ENCODE measurements at regions not wholly inside any gene's neighbourhood (a gene's known extent, or its start where the extent isn't known, plus 50 kb on each side); places are given as distances from the start of the nearest gene placed in this dataset.

DNA sequence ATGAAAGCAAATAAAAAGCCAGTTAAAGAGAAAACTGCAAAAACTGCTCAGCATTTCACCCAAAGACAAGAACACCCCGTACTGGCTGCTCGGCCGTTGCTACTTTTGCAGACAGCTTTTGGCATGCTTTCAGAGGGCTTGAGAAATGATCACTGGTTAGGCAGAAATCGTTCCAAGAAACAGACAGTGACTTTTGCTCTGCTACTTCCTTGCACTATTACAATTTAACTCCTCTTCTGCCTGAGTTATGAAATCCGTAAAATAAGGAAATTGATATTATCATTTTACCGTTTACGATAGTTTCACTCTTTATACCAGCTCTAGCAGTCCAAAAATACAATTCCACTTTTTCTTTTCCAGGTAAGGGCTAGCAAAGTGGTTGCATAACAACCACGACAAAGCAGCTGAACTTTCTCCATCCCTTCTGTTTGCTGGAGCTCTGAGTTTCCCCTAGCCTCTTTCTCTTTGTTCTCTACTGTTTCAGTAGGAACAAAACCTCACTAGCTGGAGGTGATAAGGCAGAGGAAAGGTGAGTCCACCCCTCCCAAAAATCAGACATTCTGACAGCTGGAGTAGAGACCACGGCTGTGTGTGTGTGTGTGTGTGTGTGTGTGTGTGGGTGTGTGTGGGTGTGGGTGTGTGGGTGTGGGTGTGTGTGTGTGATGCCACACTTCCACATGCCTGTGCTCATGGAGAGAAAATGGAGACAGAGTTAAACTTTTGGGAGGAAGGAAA lies 191.8 kb upstream of the RREB1 start:
- no peak for DNase-seq (ENCODE audit: low spot score)
- TF ChIP-seq, protein P1, sequence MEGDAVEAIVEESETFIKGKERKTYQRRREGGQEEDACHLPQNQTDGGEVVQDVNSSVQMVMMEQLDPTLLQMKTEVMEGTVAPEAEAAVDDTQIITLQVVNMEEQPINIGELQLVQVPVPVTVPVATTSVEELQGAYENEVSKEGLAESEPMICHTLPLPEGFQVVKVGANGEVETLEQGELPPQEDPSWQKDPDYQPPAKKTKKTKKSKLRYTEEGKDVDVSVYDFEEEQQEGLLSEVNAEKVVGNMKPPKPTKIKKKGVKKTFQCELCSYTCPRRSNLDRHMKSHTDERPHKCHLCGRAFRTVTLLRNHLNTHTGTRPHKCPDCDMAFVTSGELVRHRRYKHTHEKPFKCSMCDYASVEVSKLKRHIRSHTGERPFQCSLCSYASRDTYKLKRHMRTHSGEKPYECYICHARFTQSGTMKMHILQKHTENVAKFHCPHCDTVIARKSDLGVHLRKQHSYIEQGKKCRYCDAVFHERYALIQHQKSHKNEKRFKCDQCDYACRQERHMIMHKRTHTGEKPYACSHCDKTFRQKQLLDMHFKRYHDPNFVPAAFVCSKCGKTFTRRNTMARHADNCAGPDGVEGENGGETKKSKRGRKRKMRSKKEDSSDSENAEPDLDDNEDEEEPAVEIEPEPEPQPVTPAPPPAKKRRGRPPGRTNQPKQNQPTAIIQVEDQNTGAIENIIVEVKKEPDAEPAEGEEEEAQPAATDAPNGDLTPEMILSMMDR (IDR thresholded peaks at IDR 0.05; ENCODE audit: extremely low read depth, missing control alignments), result no peak

DNA sequence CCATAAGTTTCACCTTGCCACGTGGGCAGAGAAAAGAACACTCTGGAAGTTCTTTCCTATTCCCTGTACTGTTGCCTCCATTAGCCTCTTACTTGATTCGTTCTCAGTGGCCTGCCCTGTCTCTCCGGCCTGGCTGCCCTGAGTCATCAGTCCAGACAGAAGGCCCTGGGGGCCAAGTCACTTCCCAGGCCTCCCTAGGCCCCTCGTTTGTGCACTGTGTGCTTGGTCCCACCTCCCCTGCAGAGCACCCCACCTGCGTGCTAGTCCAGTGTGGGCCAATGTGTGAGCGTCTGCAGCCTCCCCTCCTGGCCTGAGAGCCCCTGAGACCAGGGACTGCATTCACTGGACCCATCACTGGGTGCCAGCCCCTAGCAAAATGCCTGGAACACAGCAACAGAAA lies 191.2 kb upstream of the RREB1 start:
- no peak for DNase-seq (ENCODE audit: low spot score)
- TF ChIP-seq, protein P1 (IDR thresholded peaks at IDR 0.05; ENCODE audit: extremely low read depth, missing control alignments), result no peak

DNA sequence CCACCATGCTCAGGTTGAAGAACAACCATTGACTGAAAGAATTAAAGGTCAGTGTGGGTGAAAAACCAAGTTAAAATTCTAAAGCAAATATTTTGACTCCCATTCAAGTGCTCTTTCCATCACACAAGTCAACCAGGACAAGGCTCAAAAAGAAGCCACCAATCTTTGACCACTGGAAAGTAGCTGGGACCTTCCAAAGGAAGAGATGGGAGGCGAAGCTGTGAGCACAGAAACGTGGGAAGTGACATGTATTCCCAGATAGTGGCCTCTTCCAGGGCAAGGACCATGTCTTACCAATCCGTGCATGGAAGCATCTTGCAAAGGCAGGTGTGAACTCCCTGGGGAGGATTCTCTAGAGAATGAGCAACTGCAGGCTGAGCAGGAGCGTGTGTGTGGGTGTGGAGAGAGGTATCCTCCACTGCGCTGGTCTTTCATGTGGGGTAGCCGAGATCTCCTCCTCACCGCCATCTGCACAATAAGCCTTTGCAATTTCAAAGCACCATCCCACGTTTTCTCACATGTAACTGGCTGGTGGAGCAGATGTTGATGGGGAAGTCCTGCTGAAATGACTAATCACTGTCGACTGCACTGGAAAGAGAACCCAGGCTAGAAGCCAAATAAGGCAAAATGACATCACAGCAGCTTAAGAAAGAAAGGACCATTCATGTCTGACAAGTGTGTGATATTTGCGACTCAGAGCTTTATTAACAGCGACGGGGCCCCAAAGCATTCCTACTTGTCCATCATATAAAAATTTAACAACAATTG lies 189.4 kb upstream of the RREB1 start:
- TF ChIP-seq, protein P1 (IDR thresholded peaks at IDR 0.05; ENCODE audit: extremely low read depth, missing control alignments), result no peak

DNA sequence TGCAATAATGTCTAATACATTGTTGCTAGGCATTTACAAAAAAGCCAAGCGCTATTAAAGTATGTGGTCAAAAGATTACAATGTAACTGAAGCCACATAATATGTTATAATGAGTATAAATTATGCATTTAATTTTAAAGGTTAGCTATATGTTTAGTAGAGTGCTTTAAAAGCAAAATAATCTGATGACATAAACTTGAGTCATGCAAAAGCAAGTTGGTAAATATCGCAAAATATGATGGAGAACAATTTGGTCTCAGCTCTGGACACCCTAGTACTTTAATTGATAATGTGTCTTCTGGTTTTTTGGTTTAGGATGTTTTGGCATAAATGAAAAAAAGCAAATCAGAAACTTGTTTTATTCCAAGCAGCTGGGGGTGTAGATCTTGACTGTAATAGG lies 188.6 kb upstream of the RREB1 start:
- TF ChIP-seq, protein P1 (IDR thresholded peaks at IDR 0.05; ENCODE audit: extremely low read depth, missing control alignments), result no peak
- DNase-seq (ENCODE audit: low spot score), result no peak

More for the DNA sequence above, 189.4 kb upstream of the RREB1 start:
- DNase-seq (ENCODE audit: low spot score), result peak; percentile 83

DNA sequence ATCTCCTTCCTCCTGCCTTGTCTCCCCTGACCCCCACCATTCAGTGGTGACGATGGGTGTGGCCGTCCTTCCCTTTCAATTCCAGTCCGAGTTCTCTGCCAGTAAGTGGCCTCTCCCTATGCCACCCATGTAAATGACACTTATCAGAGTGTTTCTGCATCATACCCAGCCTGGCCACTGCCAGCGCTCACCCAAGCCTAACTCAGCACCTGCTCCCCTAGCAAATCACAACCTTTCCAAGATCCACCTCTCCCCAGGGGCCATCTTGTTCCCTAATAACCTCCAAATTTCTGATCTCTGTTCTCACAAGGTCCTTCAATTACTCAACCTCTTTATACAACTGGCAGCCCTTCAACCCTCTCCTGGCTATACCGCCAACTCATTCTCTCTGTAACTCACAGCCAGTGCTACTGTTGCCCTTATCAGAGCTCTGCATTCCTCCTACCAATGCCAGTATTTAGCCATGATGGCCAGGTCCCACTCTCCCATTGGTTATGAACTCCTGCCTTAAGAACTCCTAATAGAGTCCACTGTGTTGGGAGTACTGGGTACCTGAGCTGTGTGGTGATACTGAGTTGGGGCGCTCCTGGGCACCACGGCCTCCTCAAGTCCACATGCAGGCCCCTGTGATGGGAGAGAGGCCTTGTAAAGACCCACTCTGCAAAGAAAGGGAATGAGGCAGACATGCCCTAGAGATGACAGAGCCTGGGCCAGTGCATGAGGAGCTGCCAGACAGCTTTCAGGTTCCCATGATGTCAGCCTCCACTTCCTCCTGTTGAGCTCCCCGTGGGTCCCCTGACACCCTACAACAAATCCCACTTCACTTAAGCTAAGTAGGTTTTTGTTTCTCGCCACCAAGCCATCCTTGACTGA lies 187.4 kb upstream of the RREB1 start:
- TF ChIP-seq, protein P1 (IDR thresholded peaks at IDR 0.05; ENCODE audit: extremely low read depth, missing control alignments), result no peak
- DNase-seq (ENCODE audit: low spot score), result no peak

DNA sequence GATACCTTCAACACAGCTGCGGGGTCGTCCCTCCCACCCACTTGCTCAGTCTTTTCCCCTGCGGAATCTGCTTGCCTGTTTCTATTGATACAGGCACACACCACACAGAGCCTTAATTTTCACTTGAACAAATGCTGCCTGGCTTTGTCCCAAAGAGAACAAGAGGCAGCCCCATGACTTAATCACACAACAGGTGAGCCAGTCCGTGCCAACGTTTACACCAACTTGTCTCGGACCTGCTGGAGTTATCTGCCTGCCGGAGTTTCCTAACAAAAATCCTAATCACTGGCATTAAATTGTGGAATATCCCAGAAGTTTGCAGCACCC lies 186.8 kb upstream of the RREB1 start:
- TF ChIP-seq, protein P1 (IDR thresholded peaks at IDR 0.05; ENCODE audit: extremely low read depth, missing control alignments), result no peak
- DNase-seq (ENCODE audit: low spot score), result no peak
